Fibroblast of lung (primary cell): ENCODE measurements at regions not wholly inside any gene's neighbourhood (a gene's known extent, or its start where the extent isn't known, plus 50 kb on each side); places are given as distances from the start of the nearest gene placed in this dataset.

Experiments used
- EZH2 ChIP-seq: IDR thresholded peaks from 2 replicates; pipeline ENCODE4 v1.5.1; 2012; ENCODE audit warnings: low read length, control low read depth, mild to moderate bottlenecking; ENCODE audit errors: missing control alignments
- TF ChIP-seq, protein P1 (sequence below), 2 donors: IDR thresholded peaks in 1 of 2; conservative IDR thresholded peaks in 1 of 2; 1 replicate in 1 of 2; 2 replicates in 1 of 2; pipeline ENCODE4 v1.5.1; 2011 to 2012; ENCODE audit warnings: low read length in 2 of 2, control low read depth in 1 of 2, inconsistent platforms in 1 of 2, low read depth in 1 of 2, mild to moderate bottlenecking in 1 of 2

DNA sequence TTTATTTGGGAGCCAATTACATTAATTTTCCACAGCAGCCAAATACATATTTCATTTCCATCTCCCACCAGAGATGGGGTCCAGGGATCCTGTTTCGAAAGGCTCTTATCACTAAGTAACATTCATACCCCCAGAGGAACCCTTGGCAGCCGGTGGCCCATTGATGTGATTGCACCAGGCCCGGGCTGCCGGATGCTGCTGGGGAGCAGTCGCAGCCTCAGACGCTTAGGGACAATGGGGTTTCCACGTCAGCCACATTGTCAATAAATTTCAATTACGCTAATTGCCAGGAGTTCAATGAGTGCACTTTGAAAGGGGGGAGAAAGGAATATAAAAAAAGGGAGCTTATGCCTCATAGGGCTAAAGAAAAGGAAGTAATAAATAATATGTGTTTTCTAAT lies 478.8 kb upstream of the ADAMTS16 start:
- TF ChIP-seq, protein P1, sequence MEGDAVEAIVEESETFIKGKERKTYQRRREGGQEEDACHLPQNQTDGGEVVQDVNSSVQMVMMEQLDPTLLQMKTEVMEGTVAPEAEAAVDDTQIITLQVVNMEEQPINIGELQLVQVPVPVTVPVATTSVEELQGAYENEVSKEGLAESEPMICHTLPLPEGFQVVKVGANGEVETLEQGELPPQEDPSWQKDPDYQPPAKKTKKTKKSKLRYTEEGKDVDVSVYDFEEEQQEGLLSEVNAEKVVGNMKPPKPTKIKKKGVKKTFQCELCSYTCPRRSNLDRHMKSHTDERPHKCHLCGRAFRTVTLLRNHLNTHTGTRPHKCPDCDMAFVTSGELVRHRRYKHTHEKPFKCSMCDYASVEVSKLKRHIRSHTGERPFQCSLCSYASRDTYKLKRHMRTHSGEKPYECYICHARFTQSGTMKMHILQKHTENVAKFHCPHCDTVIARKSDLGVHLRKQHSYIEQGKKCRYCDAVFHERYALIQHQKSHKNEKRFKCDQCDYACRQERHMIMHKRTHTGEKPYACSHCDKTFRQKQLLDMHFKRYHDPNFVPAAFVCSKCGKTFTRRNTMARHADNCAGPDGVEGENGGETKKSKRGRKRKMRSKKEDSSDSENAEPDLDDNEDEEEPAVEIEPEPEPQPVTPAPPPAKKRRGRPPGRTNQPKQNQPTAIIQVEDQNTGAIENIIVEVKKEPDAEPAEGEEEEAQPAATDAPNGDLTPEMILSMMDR (conservative IDR thresholded peaks at IDR 0.05 in 1 of 2, IDR thresholded peaks at IDR 0.05 in 1 of 2; ENCODE audit: low read depth in 1 of 2, low read length in 2 of 2) = no peak
- no peak for TF ChIP-seq EZH2
